Peyer's patch (tissue), 4 donors: ENCODE measurements at regions not wholly inside any gene's neighbourhood (a gene's known extent, or its start where the extent isn't known, plus 50 kb on each side); places are given as distances from the start of the nearest gene placed in this dataset.

Source experiments
- CTCF ChIP-seq, 6 experiments: fragments of 450-650 bp in 4 of 6; fragments of 200-600 bp in 2 of 6; sonication (generic) in 1 of 6; IDR thresholded peaks; one replicate each; pipeline ENCODE4 v1.5.1; 2017 to 2019; ENCODE audit warnings: antibody characterized with exemption in 6 of 6, mild to moderate bottlenecking in 3 of 6, moderate library complexity in 1 of 6
- POLR2A ChIP-seq, 2 donors: fragments of 450-650 bp; IDR thresholded peaks; one replicate each; pipeline ENCODE4 v1.5.1; 2017; ENCODE audit warnings: antibody characterized with exemption in 2 of 2, mild to moderate bottlenecking in 2 of 2, moderate library complexity in 2 of 2

GRCh38 chr17:37840576-37840975 lies 83.6 kb upstream of the TBC1D3K start:
- TF ChIP-seq CTCF (IDR thresholded peaks at IDR 0.05) (no peak), POLR2A (IDR thresholded peaks at IDR 0.05) (no peak)
